WTC11 (cell line): ENCODE measurements at regions not wholly inside any gene's neighbourhood (a gene's known extent, or its start where the extent isn't known, plus 50 kb on each side); places are given as distances from the start of the nearest gene placed in this dataset.

Experiments
- ATAC-seq: fragments of 200-7000 bp; cut with Tn5 transposase; 2 replicates; pipeline ENCODE4 v1.10.0; 2021; ENCODE audit warnings: mild to moderate bottlenecking, moderate library complexity
- CTCF ChIA-PET: fragments of 300-600 bp; sonication (Branson Sonifier 250); formaldehyde crosslinking; loops from one replicate; lab custom pipeline; 2021; ENCODE audit warnings: antibody characterized with exemption; lab: Charles Lee
- POLR2A ChIA-PET: fragments of 350-600 bp; sonication (Branson Sonifier 250); formaldehyde crosslinking; loops from one replicate; lab custom pipeline; 2021; ENCODE audit warnings: antibody characterized with exemption; lab: Charles Lee
- DNase-seq: peaks from one replicate; pipeline ENCODE4 v3.0.0; 2021; ENCODE audit warnings: low spot score
- H3K27ac Mint-ChIP-seq: 2 replicates; pipeline ENCODE4 v1.8.0; 2021; ENCODE audit warnings: mixed read lengths
- H3K27me3 Mint-ChIP-seq: 2 replicates; pipeline ENCODE4 v1.8.0; 2021; ENCODE audit warnings: low read depth, mild to moderate bottlenecking, moderate library complexity, mixed read lengths
- H3K36me3 Mint-ChIP-seq: 2 replicates; pipeline ENCODE4 v1.8.0; 2021; ENCODE audit warnings: mixed read lengths
- H3K4me1 Mint-ChIP-seq: 2 replicates; pipeline ENCODE4 v1.8.0; 2022; ENCODE audit warnings: mixed read lengths
- H3K4me3 Mint-ChIP-seq: 2 replicates; pipeline ENCODE4 v1.8.0; 2021; ENCODE audit warnings: mild to moderate bottlenecking, moderate library complexity, mixed read lengths
- H3K9me3 Mint-ChIP-seq: 2 replicates; pipeline ENCODE4 v1.8.0; 2021; ENCODE audit warnings: mixed read lengths
- ATF3 ChIP-seq: sonication (generic); formaldehyde crosslinking; conservative IDR thresholded peaks from 2 replicates; pipeline ENCODE4 v1.8.1; 2022; ENCODE audit warnings: mild to moderate bottlenecking, missing genetic modification reagents
- CBFB ChIP-seq: sonication (generic); formaldehyde crosslinking; IDR thresholded peaks from 2 replicates; pipeline ENCODE4 v1.8.1; 2022; ENCODE audit warnings: mild to moderate bottlenecking, low read depth, missing genetic modification reagents
- ELF4 ChIP-seq: sonication (generic); formaldehyde crosslinking; IDR thresholded peaks from 2 replicates; pipeline ENCODE4 v1.8.1; 2022; ENCODE audit warnings: low read depth, mild to moderate bottlenecking, moderate library complexity, missing genetic modification reagents
- ESRRA ChIP-seq: sonication (generic); formaldehyde crosslinking; IDR thresholded peaks from 2 replicates; pipeline ENCODE4 v1.8.1; 2022; ENCODE audit warnings: mild to moderate bottlenecking, missing genetic modification reagents, borderline replicate concordance
- GRHL2 ChIP-seq: fragments of 250-450 bp; sonication (Bioruptor Pico); IDR thresholded peaks from 2 replicates; pipeline ENCODE4 v1.8.0; 2022; ENCODE audit warnings: mild to moderate bottlenecking, moderate library complexity; ENCODE audit not compliant: insufficient replicate concordance, severe bottlenecking
- JUN ChIP-seq: sonication (generic); formaldehyde crosslinking; IDR thresholded peaks from 2 replicates; pipeline ENCODE4 v1.8.0; 2023; ENCODE audit warnings: mild to moderate bottlenecking, missing genetic modification reagents
- MYBL2 ChIP-seq: sonication (generic); formaldehyde crosslinking; IDR thresholded peaks from 2 replicates; pipeline ENCODE4 v1.8.1; 2023; ENCODE audit warnings: mild to moderate bottlenecking, moderate library complexity, missing genetic modification reagents
- NFE2L1 ChIP-seq: sonication (generic); formaldehyde crosslinking; IDR thresholded peaks from 2 replicates; pipeline ENCODE4 v1.8.1; 2023; ENCODE audit warnings: missing genetic modification reagents
- RORB ChIP-seq: fragments of 250-450 bp; sonication (Bioruptor Pico); IDR thresholded peaks from 2 replicates; pipeline ENCODE4 v1.9.0; 2021; ENCODE audit warnings: mild to moderate bottlenecking
- SMAD3 ChIP-seq: sonication (generic); formaldehyde crosslinking; IDR thresholded peaks from 2 replicates; pipeline ENCODE4 v1.8.0; 2022; ENCODE audit warnings: missing genetic modification reagents, mild to moderate bottlenecking, borderline replicate concordance
- ZBTB21 ChIP-seq: sonication (generic); formaldehyde crosslinking; IDR thresholded peaks from 2 replicates; pipeline ENCODE4 v1.8.1; 2023; ENCODE audit warnings: mild to moderate bottlenecking, missing genetic modification reagents, borderline replicate concordance
- ZNF263 ChIP-seq: sonication (generic); formaldehyde crosslinking; IDR thresholded peaks from 2 replicates; pipeline ENCODE4 v1.8.1; 2022; ENCODE audit warnings: low read depth, mild to moderate bottlenecking, moderate library complexity, missing genetic modification reagents
- TF ChIP-seq, protein P1 (sequence below): sonication (generic); formaldehyde crosslinking; IDR thresholded peaks from 2 replicates; pipeline ENCODE4 v1.8.0; 2023; ENCODE audit warnings: missing genetic modification reagents, mild to moderate bottlenecking, borderline replicate concordance
- TF ChIP-seq, protein P2 (sequence below): sonication (generic); formaldehyde crosslinking; IDR thresholded peaks from 2 replicates; pipeline ENCODE4 v1.8.1; 2023; ENCODE audit warnings: mild to moderate bottlenecking, missing genetic modification reagents
- TF ChIP-seq, protein P3 (sequence below): sonication (generic); formaldehyde crosslinking; IDR thresholded peaks from 2 replicates; pipeline ENCODE4 v1.8.1; 2022; ENCODE audit warnings: mild to moderate bottlenecking, missing genetic modification reagents, moderate library complexity, borderline replicate concordance
- TF ChIP-seq, protein P4 (sequence below): sonication (generic); formaldehyde crosslinking; IDR thresholded peaks from 2 replicates; pipeline ENCODE4 v1.8.0; 2022; ENCODE audit warnings: mild to moderate bottlenecking, missing genetic modification reagents
- TF ChIP-seq, protein P5 (sequence below): sonication (generic); formaldehyde crosslinking; IDR thresholded peaks from 2 replicates; pipeline ENCODE4 v1.8.0; 2022; ENCODE audit warnings: mild to moderate bottlenecking, missing genetic modification reagents
- TF ChIP-seq, protein P6 (sequence below): sonication (generic); formaldehyde crosslinking; IDR thresholded peaks from 2 replicates; pipeline ENCODE4 v1.8.1; 2023; ENCODE audit warnings: mild to moderate bottlenecking, missing genetic modification reagents, moderate library complexity
- TF ChIP-seq, protein P7 (sequence below): sonication (generic); formaldehyde crosslinking; IDR thresholded peaks from 2 replicates; pipeline ENCODE4 v1.8.1; 2022; ENCODE audit warnings: mild to moderate bottlenecking, moderate library complexity, missing genetic modification reagents
- TF ChIP-seq, protein P8 (sequence below): sonication (generic); formaldehyde crosslinking; IDR thresholded peaks from 2 replicates; pipeline ENCODE4 v1.8.0; 2023; ENCODE audit warnings: mild to moderate bottlenecking, missing genetic modification reagents

DNA sequence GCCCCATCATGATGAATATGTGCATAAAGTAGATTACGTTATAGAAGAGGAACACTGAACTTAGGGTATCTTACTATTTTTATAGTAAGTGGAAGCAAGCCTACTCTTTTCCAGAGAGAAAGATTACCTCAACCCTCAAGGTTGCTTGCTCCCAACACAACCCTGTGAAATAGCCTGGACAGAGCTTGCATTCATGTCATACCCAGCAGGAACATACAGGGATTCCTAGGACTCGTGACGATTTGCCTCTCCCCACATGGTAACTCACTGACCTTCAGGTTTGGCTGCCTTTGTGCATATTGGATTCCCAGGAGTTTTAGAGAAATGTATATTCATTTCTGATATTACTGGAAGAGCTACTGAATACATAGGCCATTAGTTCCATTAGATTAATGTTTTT, 80.5 kb downstream of the BLTP1 start (continued):
- TF ChIP-seq, protein P1, sequence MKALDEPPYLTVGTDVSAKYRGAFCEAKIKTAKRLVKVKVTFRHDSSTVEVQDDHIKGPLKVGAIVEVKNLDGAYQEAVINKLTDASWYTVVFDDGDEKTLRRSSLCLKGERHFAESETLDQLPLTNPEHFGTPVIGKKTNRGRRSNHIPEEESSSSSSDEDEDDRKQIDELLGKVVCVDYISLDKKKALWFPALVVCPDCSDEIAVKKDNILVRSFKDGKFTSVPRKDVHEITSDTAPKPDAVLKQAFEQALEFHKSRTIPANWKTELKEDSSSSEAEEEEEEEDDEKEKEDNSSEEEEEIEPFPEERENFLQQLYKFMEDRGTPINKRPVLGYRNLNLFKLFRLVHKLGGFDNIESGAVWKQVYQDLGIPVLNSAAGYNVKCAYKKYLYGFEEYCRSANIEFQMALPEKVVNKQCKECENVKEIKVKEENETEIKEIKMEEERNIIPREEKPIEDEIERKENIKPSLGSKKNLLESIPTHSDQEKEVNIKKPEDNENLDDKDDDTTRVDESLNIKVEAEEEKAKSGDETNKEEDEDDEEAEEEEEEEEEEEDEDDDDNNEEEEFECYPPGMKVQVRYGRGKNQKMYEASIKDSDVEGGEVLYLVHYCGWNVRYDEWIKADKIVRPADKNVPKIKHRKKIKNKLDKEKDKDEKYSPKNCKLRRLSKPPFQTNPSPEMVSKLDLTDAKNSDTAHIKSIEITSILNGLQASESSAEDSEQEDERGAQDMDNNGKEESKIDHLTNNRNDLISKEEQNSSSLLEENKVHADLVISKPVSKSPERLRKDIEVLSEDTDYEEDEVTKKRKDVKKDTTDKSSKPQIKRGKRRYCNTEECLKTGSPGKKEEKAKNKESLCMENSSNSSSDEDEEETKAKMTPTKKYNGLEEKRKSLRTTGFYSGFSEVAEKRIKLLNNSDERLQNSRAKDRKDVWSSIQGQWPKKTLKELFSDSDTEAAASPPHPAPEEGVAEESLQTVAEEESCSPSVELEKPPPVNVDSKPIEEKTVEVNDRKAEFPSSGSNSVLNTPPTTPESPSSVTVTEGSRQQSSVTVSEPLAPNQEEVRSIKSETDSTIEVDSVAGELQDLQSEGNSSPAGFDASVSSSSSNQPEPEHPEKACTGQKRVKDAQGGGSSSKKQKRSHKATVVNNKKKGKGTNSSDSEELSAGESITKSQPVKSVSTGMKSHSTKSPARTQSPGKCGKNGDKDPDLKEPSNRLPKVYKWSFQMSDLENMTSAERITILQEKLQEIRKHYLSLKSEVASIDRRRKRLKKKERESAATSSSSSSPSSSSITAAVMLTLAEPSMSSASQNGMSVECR (CRISPR knock-in tag): no peak
- TF ChIP-seq GRHL2 (CRISPR knock-in tag) (no peak), RORB (CRISPR knock-in tag) (no peak), JUN (CRISPR knock-in tag) (no peak)
- TF ChIP-seq, protein P2, sequence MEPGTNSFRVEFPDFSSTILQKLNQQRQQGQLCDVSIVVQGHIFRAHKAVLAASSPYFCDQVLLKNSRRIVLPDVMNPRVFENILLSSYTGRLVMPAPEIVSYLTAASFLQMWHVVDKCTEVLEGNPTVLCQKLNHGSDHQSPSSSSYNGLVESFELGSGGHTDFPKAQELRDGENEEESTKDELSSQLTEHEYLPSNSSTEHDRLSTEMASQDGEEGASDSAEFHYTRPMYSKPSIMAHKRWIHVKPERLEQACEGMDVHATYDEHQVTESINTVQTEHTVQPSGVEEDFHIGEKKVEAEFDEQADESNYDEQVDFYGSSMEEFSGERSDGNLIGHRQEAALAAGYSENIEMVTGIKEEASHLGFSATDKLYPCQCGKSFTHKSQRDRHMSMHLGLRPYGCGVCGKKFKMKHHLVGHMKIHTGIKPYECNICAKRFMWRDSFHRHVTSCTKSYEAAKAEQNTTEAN (CRISPR knock-in tag): no peak
- TF ChIP-seq, protein P3, sequence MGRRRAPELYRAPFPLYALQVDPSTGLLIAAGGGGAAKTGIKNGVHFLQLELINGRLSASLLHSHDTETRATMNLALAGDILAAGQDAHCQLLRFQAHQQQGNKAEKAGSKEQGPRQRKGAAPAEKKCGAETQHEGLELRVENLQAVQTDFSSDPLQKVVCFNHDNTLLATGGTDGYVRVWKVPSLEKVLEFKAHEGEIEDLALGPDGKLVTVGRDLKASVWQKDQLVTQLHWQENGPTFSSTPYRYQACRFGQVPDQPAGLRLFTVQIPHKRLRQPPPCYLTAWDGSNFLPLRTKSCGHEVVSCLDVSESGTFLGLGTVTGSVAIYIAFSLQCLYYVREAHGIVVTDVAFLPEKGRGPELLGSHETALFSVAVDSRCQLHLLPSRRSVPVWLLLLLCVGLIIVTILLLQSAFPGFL (CRISPR knock-in tag): no peak

- no peak for ATAC-seq
- H3K27me3 Mint-ChIP-seq: no peaks in the 10 kb centered on the region
- peaks cover 11% of the 10 kb centered on the region for H3K36me3 Mint-ChIP-seq
- H3K27ac Mint-ChIP-seq: no peak overlapping the region
- DNase-seq: no peak
- no peak overlapping the region for H3K4me3 Mint-ChIP-seq
- TF ChIP-seq, protein P4, sequence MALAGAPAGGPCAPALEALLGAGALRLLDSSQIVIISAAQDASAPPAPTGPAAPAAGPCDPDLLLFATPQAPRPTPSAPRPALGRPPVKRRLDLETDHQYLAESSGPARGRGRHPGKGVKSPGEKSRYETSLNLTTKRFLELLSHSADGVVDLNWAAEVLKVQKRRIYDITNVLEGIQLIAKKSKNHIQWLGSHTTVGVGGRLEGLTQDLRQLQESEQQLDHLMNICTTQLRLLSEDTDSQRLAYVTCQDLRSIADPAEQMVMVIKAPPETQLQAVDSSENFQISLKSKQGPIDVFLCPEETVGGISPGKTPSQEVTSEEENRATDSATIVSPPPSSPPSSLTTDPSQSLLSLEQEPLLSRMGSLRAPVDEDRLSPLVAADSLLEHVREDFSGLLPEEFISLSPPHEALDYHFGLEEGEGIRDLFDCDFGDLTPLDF (CRISPR knock-in tag): no peak
- TF ChIP-seq, protein P5, sequence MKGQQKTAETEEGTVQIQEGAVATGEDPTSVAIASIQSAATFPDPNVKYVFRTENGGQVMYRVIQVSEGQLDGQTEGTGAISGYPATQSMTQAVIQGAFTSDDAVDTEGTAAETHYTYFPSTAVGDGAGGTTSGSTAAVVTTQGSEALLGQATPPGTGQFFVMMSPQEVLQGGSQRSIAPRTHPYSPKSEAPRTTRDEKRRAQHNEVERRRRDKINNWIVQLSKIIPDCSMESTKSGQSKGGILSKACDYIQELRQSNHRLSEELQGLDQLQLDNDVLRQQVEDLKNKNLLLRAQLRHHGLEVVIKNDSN: no peak
- TF ChIP-seq ELF4 (CRISPR knock-in tag) (no peak), ATF3 (CRISPR knock-in tag) (no peak)
- no peaks in the 10 kb centered on the region for H3K9me3 Mint-ChIP-seq
- no peaks in the 10 kb centered on the region for H3K4me1 Mint-ChIP-seq
- POLR2A ChIA-PET: no interaction called here
- CTCF ChIA-PET: no interaction called here
Observed at GRCh38 chr4:122234686-122235085, 82.6 kb downstream of the BLTP1 start.

GRCh38 chr4:122243785-122244184, 91.7 kb downstream of the BLTP1 start:
- Mint-ChIP-seq H3K9me3 (no peaks in the 10 kb centered on the region), H3K27me3 (no peaks in the 10 kb centered on the region), H3K27ac (no peak overlapping the region), H3K4me3 (no peak overlapping the region), H3K4me1 (no peaks in the 10 kb centered on the region), H3K36me3 (0 out of 2 replicates have a peak, but pooled peaks cover 7% of the 10 kb centered on the region)
- ChIA-PET CTCF (no interaction called here), POLR2A (no interaction called here)
- DNase-seq: no peak
- ATAC-seq: no peak
- TF ChIP-seq CBFB (CRISPR knock-in tag) (no peak), ZBTB21 (CRISPR knock-in tag) (no peak), MYBL2 (CRISPR knock-in tag) (no peak), NFE2L1 (CRISPR knock-in tag) (no peak), GRHL2 (CRISPR knock-in tag) (no peak), ZNF263 (CRISPR knock-in tag) (no peak), SMAD3 (no peak), ESRRA (CRISPR knock-in tag) (no peak)
- TF ChIP-seq, protein P6, sequence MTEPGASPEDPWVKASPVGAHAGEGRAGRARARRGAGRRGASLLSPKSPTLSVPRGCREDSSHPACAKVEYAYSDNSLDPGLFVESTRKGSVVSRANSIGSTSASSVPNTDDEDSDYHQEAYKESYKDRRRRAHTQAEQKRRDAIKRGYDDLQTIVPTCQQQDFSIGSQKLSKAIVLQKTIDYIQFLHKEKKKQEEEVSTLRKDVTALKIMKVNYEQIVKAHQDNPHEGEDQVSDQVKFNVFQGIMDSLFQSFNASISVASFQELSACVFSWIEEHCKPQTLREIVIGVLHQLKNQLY: no peak
- TF ChIP-seq, protein P7, sequence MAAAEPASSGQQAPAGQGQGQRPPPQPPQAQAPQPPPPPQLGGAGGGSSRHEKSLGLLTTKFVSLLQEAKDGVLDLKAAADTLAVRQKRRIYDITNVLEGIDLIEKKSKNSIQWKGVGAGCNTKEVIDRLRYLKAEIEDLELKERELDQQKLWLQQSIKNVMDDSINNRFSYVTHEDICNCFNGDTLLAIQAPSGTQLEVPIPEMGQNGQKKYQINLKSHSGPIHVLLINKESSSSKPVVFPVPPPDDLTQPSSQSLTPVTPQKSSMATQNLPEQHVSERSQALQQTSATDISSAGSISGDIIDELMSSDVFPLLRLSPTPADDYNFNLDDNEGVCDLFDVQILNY (CRISPR knock-in tag): no peak
- TF ChIP-seq, protein P8, sequence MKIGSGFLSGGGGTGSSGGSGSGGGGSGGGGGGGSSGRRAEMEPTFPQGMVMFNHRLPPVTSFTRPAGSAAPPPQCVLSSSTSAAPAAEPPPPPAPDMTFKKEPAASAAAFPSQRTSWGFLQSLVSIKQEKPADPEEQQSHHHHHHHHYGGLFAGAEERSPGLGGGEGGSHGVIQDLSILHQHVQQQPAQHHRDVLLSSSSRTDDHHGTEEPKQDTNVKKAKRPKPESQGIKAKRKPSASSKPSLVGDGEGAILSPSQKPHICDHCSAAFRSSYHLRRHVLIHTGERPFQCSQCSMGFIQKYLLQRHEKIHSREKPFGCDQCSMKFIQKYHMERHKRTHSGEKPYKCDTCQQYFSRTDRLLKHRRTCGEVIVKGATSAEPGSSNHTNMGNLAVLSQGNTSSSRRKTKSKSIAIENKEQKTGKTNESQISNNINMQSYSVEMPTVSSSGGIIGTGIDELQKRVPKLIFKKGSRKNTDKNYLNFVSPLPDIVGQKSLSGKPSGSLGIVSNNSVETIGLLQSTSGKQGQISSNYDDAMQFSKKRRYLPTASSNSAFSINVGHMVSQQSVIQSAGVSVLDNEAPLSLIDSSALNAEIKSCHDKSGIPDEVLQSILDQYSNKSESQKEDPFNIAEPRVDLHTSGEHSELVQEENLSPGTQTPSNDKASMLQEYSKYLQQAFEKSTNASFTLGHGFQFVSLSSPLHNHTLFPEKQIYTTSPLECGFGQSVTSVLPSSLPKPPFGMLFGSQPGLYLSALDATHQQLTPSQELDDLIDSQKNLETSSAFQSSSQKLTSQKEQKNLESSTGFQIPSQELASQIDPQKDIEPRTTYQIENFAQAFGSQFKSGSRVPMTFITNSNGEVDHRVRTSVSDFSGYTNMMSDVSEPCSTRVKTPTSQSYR: no peak
